ENCODE measurements at regions not wholly inside any gene's neighbourhood (a gene's known extent, or its start where the extent isn't known, plus 50 kb on each side); places are given as distances from the start of the nearest gene placed in this dataset.
A peak's percentile ranks its signal among the peaks of the same experiment; 100 is the strongest.

- peaks cover 56% of the 10 kb centered on the region for H3K4me1 Mint-ChIP-seq (ENCODE audit: unreplicated experiment)
- no peaks in the 10 kb centered on the region for H3K36me3 Mint-ChIP-seq (ENCODE audit: unreplicated experiment)
- no peaks in the 10 kb centered on the region for H3K27me3 Mint-ChIP-seq (ENCODE audit: unreplicated experiment)
- no peak overlapping the region for H3K27ac Mint-ChIP-seq (ENCODE audit: unreplicated experiment)
- no peak for DNase-seq (ENCODE audit: extremely low spot score, unreplicated experiment)
- no peaks in the 10 kb centered on the region for H3K9me3 Mint-ChIP-seq (ENCODE audit: unreplicated experiment)
- H3K4me3 Mint-ChIP-seq (ENCODE audit: unreplicated experiment): no peak overlapping the region
- no peak for TF ChIP-seq CTCF (IDR thresholded peaks at IDR 0.05)
Measured at GRCh38 chr9:115169003-115169402, 51.0 kb upstream of the TNC start.

DNA sequence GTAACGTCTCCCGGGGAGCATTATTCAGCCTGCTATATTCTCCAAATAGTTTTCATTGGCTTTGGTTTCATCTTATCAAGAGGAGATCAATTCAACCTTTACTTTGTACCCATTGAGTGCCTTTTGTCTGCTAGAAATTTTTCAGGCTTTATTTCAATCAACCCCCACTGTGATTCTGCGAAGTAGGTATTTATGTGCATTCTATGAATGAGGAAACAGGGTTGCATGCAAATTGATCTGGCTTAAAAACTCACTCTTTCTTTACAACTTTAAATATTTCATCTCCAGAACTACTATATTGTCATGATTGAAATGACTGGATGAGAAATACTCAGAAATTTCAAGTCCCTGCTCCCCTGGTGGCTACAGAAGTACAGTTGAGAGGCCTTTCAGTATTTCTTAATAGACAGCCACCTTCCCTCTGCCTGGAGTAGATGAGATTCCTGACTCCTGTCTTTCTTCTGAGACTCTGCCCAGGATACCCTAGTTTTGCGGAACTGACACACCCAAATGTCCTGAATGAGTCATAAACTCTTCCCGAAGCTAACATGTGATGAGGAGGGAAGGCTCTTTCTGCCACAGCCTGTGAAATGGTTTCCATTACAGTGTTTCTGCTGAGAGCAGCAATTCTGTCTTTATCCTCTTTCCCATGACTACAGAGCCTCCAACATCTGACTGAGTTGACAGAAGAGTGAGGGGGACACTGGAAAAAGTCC is 52.6 kb upstream of the TNC start:
- TF ChIP-seq CTCF (IDR thresholded peaks at IDR 0.05): peak; percentile 21
- Mint-ChIP-seq H3K36me3 (ENCODE audit: unreplicated experiment) (no peaks in the 10 kb centered on the region), H3K9me3 (ENCODE audit: unreplicated experiment) (no peaks in the 10 kb centered on the region), H3K4me3 (ENCODE audit: unreplicated experiment) (no peak overlapping the region), H3K27ac (ENCODE audit: unreplicated experiment) (peak overlapping the region; percentile 76), H3K27me3 (ENCODE audit: unreplicated experiment) (no peaks in the 10 kb centered on the region), H3K4me1 (ENCODE audit: unreplicated experiment) (peaks cover 41% of the 10 kb centered on the region)
- no peak for DNase-seq (ENCODE audit: extremely low spot score, unreplicated experiment)

- Mint-ChIP-seq H3K36me3 (ENCODE audit: unreplicated experiment) (no peaks in the 10 kb centered on the region), H3K9me3 (ENCODE audit: unreplicated experiment) (no peaks in the 10 kb centered on the region), H3K4me1 (ENCODE audit: unreplicated experiment) (peaks cover 30% of the 10 kb centered on the region), H3K27ac (ENCODE audit: unreplicated experiment) (no peak overlapping the region), H3K27me3 (ENCODE audit: unreplicated experiment) (no peaks in the 10 kb centered on the region), H3K4me3 (ENCODE audit: unreplicated experiment) (no peak overlapping the region)
- TF ChIP-seq CTCF (IDR thresholded peaks at IDR 0.05): no peak
- no peak for DNase-seq (ENCODE audit: extremely low spot score, unreplicated experiment)
Measured at GRCh38 chr9:115171921-115172388, 54.0 kb upstream of the TNC start.

GRCh38 chr9:115182264-115182663 is 64.3 kb upstream of the TNC start:
- H3K27ac Mint-ChIP-seq (ENCODE audit: unreplicated experiment): no peak overlapping the region
- H3K27me3 Mint-ChIP-seq (ENCODE audit: unreplicated experiment): no peaks in the 10 kb centered on the region
- H3K9me3 Mint-ChIP-seq (ENCODE audit: unreplicated experiment): no peaks in the 10 kb centered on the region
- no peaks in the 10 kb centered on the region for H3K4me1 Mint-ChIP-seq (ENCODE audit: unreplicated experiment)
- no peak for DNase-seq (ENCODE audit: extremely low spot score, unreplicated experiment)
- H3K36me3 Mint-ChIP-seq (ENCODE audit: unreplicated experiment): no peaks in the 10 kb centered on the region
- H3K4me3 Mint-ChIP-seq (ENCODE audit: unreplicated experiment): no peak overlapping the region
- no peak for TF ChIP-seq CTCF (IDR thresholded peaks at IDR 0.05)

DNA sequence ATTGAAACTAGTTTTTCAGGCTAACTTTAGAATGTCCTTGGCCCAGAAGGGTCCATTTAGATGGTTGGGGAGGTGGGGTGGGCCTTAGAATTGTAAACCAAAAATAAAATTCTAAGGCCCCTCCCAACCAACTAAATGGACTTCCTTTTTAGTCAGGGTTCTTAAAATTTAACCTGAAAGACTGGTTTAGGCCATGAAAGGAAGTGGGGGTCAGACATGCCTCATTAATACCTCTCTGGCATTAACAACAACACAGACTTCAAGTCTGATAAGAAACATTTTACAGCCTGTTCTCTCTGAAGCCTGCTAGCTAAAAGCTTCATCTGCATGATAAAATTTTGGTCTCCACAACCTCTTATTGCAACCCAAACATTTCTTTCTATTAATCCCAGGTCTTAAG is 65.5 kb upstream of the TNC start:
- Mint-ChIP-seq H3K36me3 (ENCODE audit: unreplicated experiment) (no peaks in the 10 kb centered on the region), H3K27me3 (ENCODE audit: unreplicated experiment) (no peaks in the 10 kb centered on the region), H3K9me3 (ENCODE audit: unreplicated experiment) (no peaks in the 10 kb centered on the region), H3K27ac (ENCODE audit: unreplicated experiment) (no peak overlapping the region), H3K4me1 (ENCODE audit: unreplicated experiment) (no peaks in the 10 kb centered on the region), H3K4me3 (ENCODE audit: unreplicated experiment) (no peak overlapping the region)
- DNase-seq (ENCODE audit: extremely low spot score, unreplicated experiment): no peak
- TF ChIP-seq CTCF (IDR thresholded peaks at IDR 0.05): no peak
